ENCODE measurements at regions not wholly inside any gene's neighbourhood (a gene's known extent, or its start where the extent isn't known, plus 50 kb on each side); places are given as distances from the start of the nearest gene placed in this dataset.

- DNase-seq (ENCODE audit: extremely low spot score, unreplicated experiment), result no peak
- no peak for TF ChIP-seq CTCF (conservative IDR thresholded peaks at IDR 0.05)
- Mint-ChIP-seq H3K27ac (no peak overlapping the region), H3K36me3 (no peaks in the 10 kb centered on the region), H3K27me3 (no peaks in the 10 kb centered on the region), H3K9me3 (peaks cover 5% of the 10 kb centered on the region), H3K4me1 (ENCODE audit: unreplicated experiment) (no peaks in the 10 kb centered on the region), H3K4me3 (no peak overlapping the region)
Measured at GRCh38 chr2:156659694-156660093, 223.5 kb downstream of the GPD2 start.

DNA sequence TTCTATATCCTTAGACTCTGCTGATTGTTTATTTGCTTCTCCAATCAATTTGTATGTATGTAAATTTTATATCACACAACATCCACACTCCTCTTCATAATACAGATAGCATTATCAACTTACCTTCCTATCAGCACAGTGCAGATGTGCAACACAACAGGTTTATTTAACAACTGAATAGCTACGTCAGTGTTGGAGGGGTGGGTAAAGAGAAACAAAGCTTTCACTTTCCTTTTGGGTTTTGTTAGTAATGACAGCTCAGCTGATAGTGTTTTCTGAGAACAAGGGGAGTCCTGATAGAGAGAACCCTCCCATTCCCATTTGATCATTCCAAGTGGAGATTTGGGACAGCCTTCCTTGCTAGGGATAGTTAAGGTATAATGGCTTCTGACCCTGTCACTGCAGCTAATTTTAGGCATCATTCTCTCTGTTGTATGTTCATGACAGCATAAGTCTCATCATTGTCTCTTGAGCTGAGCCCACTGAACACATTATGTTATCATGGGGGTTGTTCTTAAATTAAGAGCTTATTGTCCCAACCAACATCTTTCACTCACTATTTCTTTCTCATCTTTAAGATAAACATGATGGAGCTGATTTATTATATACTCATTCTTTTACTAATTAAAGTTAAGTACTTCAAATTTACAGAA is 227.7 kb downstream of the GPD2 start:
- Mint-ChIP-seq H3K36me3 (no peaks in the 10 kb centered on the region), H3K9me3 (peaks cover 11% of the 10 kb centered on the region), H3K27ac (no peak overlapping the region), H3K27me3 (no peaks in the 10 kb centered on the region), H3K4me1 (ENCODE audit: unreplicated experiment) (no peaks in the 10 kb centered on the region), H3K4me3 (no peak overlapping the region)
- TF ChIP-seq CTCF (conservative IDR thresholded peaks at IDR 0.05), result no peak
- no peak for DNase-seq (ENCODE audit: extremely low spot score, unreplicated experiment)

DNA sequence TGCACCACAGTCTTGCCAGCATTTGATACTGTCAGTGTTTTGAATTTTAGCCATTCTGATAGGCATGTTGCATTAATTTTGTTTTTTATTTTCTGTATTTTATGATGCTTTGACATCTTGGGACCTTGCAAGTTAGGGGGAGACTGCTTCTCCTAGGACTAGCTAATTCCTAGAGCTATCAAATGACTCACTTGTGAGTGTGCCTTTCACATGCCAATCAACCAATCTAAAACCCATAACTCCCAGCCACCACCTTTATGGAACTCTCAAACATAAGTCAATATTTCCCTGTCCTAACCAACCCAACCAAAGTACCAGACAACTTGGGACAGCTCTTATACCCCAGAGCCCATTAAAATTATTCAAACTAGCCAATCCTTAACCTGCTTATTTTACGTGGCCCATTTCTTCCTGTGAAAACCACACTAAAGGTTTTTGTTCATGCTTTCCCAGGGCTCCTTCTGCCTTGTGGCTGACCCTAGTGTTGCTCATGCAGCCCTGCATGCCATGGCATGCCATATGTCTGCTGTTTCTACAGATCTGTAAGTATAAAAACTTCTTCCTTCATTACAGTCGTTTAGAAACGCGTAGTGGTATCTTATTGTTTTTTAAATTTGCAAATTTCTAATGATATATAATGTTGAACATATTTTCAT is 230.1 kb downstream of the GPD2 start:
- no peaks in the 10 kb centered on the region for H3K27me3 Mint-ChIP-seq
- DNase-seq (ENCODE audit: extremely low spot score, unreplicated experiment), result no peak
- H3K9me3 Mint-ChIP-seq, result peaks cover 10% of the 10 kb centered on the region
- no peak for TF ChIP-seq CTCF (conservative IDR thresholded peaks at IDR 0.05)
- no peaks in the 10 kb centered on the region for H3K4me1 Mint-ChIP-seq (ENCODE audit: unreplicated experiment)
- H3K36me3 Mint-ChIP-seq, result no peaks in the 10 kb centered on the region
- H3K4me3 Mint-ChIP-seq, result no peak overlapping the region
- H3K27ac Mint-ChIP-seq, result no peak overlapping the region

GRCh38 chr2:156670104-156670503 is 233.9 kb downstream of the GPD2 start:
- no peak overlapping the region for H3K4me3 Mint-ChIP-seq
- H3K36me3 Mint-ChIP-seq, result no peaks in the 10 kb centered on the region

DNA sequence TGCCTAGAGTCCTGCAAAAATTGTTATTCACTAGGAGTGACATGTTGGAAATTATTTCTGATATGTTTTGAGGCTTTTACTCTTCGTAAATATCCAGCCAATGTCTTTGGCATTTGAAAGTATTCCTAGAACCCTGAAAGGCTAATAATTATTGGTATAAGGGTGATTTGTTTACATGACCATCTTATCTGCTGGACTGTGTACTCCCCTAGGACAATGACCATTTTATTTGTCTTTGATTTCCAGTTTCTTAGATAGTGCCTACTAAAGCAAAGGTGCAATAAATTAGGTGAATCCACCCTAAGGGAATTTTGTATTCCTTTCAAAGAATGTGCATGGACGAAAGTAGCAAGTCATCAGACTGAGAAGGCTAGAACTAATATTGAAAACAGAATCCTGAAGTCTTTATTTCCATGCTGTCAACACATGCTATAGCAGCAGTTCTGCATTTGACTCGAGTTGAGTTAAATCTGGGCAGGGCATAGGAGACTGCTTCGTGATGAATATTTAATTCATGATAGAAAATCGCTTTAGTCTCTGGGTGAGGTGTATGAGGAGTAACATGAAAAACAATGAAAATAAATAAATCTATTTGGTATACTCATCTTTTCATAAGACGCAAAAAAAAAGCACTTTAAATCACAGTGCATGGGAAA is 235.7 kb downstream of the GPD2 start:
- H3K4me3 Mint-ChIP-seq, result no peak overlapping the region
- no peaks in the 10 kb centered on the region for H3K4me1 Mint-ChIP-seq (ENCODE audit: unreplicated experiment)
- no peaks in the 10 kb centered on the region for H3K36me3 Mint-ChIP-seq
- no peak for TF ChIP-seq CTCF (conservative IDR thresholded peaks at IDR 0.05)
- H3K9me3 Mint-ChIP-seq, result peaks cover 9% of the 10 kb centered on the region
- H3K27ac Mint-ChIP-seq, result no peak overlapping the region
- no peaks in the 10 kb centered on the region for H3K27me3 Mint-ChIP-seq
- no peak for DNase-seq (ENCODE audit: extremely low spot score, unreplicated experiment)

More at GRCh38 chr2:156670104-156670503, 233.9 kb downstream of the GPD2 start:
- no peak for DNase-seq (ENCODE audit: extremely low spot score, unreplicated experiment)
- Mint-ChIP-seq H3K27ac (no peak overlapping the region), H3K9me3 (peaks cover 6% of the 10 kb centered on the region), H3K27me3 (no peaks in the 10 kb centered on the region), H3K4me1 (ENCODE audit: unreplicated experiment) (no peaks in the 10 kb centered on the region)
- no peak for TF ChIP-seq CTCF (conservative IDR thresholded peaks at IDR 0.05)
